ENCODE measurements at regions not wholly inside any gene's neighbourhood (a gene's known extent, or its start where the extent isn't known, plus 50 kb on each side); places are given as distances from the start of the nearest gene placed in this dataset.

- TF ChIP-seq CTCF (IDR thresholded peaks at IDR 0.05) (no peak), POLR2A (IDR thresholded peaks at IDR 0.05) (no peak)
These were observed 297.3 kb upstream of the CASK start for GRCh38 chrX:42220666-42221065.
